Activated CD4-positive, alpha-beta T cell treated with anti-CD3 and anti-CD28 coated beads, Interleukin-2, amount 50 U/mL, for 1 hour (primary cell): ENCODE measurements at regions not wholly inside any gene's neighbourhood (a gene's known extent, or its start where the extent isn't known, plus 50 kb on each side); places are given as distances from the start of the nearest gene placed in this dataset.
"Not testable (repeated sequence)": the region's sequence is repeated elsewhere in the genome, so short reads cannot be mapped to it uniquely, and the experiment has no call there.

Source experiments
- DNase-seq: peaks from one replicate; pipeline ENCODE4 v3.0.0-alpha.2; 2020

- DNase-seq: no peak
Measured at GRCh38 chr2:35522450-35522849, 833.1 kb upstream of the CRIM1 start.

DNA sequence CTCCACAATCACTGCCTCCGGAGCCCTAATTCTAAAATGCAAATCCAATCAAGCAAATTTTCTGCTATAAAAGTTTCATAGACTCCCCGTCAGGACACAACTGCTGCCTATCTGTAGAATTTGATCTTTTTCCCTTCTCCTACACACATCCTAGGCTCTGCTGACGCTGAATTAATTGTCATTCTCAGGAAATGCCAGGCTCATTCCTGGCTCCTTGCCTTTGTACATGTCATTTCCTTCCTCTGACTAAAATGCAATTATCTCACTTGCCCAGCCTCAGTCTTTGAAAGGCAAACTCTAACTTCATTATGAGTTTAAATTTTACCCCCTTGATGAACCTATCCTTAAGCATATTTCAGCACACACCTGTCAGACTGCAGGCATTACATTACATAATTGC, 844.9 kb upstream of the CRIM1 start:
- no peak for DNase-seq

- DNase-seq: no peak
Measured at GRCh38 chr2:35508601-35509000, 847.0 kb upstream of the CRIM1 start.

- no peak for DNase-seq
Measured at GRCh38 chr2:35504419-35504818, 851.2 kb upstream of the CRIM1 start.

- DNase-seq: no peak
Measured at GRCh38 chr2:35503738-35504199, 851.8 kb upstream of the CRIM1 start.

GRCh38 chr2:35503311-35503710, 852.3 kb upstream of the CRIM1 start:
- DNase-seq: no peak

DNA sequence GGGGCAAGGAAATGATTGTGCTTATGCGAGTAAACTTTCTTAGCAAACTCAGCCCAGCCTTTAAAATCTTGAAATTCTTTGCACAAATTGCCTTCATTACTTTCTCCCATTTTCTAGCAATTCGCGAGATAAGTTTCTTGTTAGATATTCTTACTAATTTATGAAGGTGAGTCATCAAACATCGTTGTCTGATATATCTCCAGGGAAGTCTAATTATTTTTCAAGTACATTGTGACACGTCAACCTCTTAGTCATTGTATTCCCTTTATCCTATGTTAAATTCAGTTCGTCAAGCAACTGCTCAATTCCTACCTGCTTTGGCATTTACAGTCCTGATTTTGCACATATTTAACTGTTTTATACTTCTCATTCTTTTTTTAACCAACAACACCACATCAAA, 854.5 kb upstream of the CRIM1 start:
- no peak for DNase-seq

GRCh38 chr2:35496022-35496421, 859.6 kb upstream of the CRIM1 start:
- DNase-seq: no peak

- no peak for DNase-seq
Measured at GRCh38 chr2:35495182-35495581, 860.4 kb upstream of the CRIM1 start.

DNA sequence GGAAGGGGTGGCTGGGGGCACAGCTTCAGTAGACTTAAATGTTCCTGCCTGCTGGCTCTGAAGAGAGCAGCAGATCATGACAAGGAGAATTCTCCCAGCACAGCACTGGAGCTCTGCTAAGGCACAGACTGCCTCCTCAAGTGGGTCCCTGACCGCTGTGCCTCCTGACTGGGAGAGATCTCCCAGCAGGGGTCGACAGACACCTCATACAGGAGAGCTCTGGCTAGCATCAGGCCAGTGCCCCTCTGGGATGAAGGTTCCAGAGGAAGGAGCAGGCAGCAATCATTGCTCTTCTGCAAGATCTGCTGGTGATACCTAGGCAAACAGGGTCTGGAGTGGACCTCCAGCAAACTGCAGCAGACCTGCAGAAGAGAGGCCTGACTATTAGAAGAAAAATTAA, 877.5 kb upstream of the CRIM1 start:
- not testable (repeated sequence) for DNase-seq

DNA sequence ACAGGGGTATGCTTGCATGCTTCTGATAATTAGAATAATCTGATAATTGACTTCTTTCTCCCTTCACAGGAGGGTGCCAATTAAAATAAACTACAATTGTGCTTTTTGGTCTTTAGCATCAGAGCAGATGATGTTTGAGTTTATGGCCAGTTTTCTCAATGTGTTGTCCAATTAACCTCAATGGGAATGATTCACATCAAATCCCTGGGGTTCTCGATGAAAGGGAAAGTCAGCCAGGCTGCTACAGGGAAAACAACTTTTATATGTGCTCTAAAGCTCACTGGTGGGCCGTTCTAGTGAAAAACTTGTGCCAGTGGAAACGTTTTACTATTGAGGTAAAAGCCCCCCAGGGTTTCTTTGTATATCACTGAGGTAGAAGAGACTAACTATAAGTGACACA, 887.3 kb upstream of the CRIM1 start:
- no peak for DNase-seq

DNA sequence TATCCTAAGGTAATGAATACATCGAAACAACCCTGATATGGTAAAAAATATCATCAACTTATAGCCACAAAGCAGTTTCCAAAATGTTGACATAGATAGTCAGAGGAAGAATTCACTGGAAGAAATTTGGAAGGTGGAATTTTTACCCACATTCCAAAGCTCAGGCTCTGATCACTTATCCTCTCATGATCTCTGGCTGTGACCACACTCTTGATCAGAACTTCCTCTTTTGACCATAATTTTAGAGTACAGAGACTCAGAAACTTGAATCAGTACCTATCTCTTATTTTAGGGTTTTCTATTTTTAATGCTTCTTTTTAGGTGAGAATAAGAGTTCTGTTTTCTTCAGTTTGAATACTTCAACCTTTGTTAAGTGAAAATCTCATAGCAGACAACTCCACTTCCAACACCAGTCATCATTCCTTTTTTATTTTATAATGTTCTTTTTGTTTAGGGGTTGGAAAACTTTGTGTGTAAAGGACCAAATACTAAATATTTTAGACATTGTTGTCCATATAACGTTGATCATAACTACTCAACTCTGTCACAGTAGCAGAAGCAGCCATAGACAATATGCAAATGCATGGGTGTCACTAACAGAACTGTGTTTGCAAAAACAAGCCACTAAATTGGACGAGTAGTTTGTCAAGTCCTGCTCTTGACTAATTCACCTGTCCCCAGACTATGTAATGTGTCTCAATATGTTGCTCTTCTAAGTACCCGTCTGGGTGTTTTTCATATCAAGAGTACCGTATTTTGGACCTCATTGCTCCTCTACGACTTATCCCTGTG, 891.6 kb upstream of the CRIM1 start:
- no peak for DNase-seq

DNA sequence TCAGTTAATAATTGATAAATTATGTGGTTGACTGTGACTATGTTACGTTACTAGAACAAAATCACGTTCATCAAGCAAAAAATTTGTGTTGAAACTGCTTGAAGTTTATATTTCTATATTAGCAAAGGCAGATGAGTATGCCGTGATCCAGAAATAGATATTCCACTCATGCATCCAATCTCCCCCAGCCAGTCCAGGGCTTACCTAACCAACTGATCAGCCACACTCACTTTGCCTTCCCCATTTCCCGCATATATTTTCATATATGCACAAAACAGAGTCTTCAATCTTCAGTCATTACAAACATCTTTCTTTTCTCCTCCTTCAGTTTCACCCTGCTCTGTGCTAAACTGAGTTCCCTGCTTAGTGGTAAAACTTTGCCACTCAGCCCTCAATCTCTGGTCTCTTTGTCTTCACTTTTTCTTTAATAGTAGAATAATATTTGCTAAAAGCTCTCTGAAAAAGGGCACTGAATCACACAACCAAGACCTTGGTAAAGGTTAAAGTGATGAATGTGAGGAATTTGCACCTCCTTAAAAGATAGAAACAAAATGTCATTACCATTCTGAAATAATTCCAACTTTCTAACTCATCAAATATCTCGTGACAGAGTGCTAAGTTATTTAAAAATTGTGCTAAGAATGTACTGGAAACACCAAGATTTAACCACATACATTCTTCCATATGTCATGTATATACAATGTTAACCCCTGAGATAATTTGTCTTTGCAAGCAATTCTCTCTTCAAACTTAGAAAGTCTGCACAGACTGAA, 893.2 kb upstream of the CRIM1 start:
- DNase-seq: no peak

DNA sequence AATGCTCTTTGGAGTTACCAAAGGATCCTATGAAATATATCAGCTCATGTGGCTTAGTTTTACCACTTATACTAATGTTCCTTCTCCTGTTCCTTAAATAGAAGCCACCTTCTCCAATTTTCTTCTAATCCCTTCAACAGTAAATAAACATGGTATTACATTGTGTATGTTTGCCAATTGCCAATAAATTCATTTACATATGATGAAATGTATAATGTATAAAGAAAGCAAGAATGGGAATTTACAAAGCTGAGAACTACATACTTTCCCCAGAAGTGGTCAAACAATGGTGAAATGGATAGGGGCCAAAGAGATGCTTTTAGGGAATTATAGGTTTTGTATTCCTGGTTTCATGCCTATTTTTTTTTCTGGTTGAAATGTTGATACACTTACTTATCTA, 894.2 kb upstream of the CRIM1 start:
- DNase-seq: no peak

- DNase-seq: no peak
Measured at GRCh38 chr2:35454966-35455638, 900.5 kb upstream of the CRIM1 start.

DNA sequence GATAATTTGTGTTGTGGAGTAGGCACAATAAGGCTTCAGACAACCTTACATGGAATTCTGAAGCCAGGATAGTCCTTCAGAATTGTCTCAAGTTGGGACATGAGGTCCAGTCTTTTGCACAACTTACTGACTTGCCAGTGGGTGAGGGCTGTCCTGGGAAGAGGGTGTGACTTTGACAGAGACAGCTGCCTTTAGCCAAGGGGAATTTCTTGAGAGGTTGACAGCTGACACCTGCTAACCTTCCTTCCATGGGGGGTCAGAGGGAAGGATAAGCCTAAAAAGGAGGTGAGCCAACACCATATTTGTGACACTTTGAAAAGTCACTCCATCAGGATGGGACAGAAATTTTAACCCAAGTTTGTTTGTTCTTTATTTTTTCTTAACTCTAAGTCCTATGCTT, 907.8 kb upstream of the CRIM1 start:
- no peak for DNase-seq

DNA sequence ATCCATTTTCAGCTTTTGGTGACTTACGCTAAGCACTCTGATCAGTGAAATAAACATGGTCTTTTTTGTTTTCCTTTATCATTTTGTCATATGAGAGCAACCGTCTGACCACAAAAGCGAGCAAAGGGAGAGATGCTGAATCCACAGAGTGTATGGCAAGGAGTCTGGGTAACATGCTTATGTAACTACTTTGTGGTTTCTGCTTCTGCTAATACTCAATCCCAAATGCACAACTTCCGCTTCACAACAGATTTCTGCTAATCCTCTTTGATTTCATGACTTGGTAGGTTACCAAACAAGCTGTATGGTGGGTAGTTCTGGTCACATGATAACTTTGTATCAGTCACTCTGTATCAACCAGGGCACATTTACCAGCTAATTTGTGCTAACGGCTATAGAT, 908.4 kb upstream of the CRIM1 start:
- no peak for DNase-seq

GRCh38 chr2:35443087-35443486, 912.5 kb upstream of the CRIM1 start:
- no peak for DNase-seq

GRCh38 chr2:35441575-35441974, 914.0 kb upstream of the CRIM1 start:
- not testable (repeated sequence) for DNase-seq

DNA sequence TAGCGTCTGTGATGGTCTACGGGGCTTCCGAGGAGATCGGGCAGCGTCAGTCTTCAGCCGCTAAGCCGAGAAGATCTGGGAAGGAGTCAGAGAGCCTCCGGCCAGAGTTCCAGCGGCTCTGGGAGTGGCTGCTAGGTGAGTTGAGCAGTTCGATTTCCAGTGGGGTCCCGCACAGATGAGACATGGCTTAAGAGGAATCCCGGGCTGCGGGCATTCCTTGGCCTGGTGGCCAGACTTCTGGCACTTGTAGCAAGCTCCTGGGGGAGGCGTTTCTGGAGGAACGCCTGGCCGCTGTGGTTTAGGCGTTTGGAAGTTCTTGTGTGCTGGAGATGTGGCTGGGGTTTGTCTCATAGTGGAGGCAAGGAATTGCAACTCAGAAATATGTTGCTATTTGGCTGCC, 915.3 kb upstream of the CRIM1 start:
- not testable (repeated sequence) for DNase-seq

GRCh38 chr2:35436893-35437292, 918.7 kb upstream of the CRIM1 start:
- not testable (repeated sequence) for DNase-seq

DNA sequence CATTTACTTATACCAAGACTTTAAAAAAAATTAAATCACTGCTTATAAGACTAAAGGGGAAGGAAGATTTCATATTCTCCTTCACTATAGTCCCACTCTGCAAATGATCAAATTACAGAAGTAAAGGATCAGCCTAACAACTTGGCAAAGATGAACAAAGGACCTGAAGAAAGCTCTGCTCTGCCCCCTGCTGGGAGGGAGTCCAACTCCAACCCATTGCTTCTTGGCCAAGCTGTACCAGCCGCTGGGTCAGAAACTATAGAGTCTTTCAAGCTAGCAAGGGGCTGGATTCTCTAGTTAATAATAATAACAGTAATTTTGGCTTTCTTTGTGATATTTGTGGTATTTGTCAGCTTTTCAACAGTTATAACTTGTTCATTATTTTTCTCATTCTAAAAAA, 927.0 kb upstream of the CRIM1 start:
- no peak for DNase-seq

DNA sequence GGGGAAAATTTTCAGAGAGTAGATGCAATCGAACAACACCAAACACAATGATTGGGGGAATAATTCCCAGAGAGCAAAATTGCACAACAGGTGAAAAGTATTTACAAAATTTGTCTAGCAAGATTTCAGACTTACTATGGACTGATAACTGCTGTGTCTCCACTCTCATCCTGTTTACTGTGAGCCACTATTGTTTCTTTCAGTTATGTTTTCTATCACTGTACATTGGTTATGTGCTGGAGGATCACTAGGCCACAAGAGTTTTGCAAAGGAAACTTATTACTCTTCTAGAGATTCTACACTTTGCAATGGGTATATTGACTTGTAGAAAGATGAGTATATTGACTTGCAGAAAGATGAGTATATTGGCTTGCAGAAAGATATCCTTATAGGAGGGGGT, 934.1 kb upstream of the CRIM1 start:
- no peak for DNase-seq

- no peak for DNase-seq
Measured at GRCh38 chr2:35417293-35417692, 938.3 kb upstream of the CRIM1 start.
